LNCAP (cell line): ENCODE measurements at regions not wholly inside any gene's neighbourhood (a gene's known extent, or its start where the extent isn't known, plus 50 kb on each side); places are given as distances from the start of the nearest gene placed in this dataset.

Experiments
- CTCF ChIP-seq: fragments of 450-650 bp; IDR thresholded peaks from 2 replicates; pipeline ENCODE4 v1.5.1; 2017; ENCODE audit warnings: mild to moderate bottlenecking

DNA sequence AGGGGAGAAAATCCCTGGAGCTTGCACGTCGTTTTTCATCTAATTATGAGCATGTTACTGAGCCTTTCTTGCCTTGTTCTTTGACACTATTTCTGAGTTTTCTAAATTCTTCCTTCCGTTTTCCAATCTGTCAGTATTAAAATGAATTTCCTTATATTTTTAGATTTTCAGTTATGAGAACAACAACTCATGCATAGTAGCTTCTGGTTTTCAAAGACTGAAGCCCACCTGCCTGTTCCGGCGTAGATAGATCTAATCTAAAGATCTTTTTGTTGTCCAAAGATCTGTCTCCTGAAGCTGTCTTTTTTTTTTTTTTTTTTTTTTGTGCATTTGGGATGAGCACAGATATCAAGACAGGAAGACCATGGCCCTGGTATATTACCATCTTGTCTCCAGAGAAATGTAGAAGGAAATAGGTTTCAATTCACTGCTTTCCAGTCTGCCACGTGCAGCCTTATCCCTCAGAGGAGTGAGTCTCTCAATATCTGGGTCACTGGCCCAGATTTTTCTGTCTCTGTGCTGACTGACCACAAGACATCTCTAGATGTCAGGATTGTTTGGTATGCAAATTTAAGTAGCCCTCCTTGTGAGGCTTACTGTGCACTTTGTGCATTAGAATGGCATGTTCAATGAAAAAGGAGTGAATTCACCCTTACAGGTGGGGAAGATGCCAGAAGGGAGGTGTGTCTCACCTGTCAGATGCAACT is 222.3 kb upstream of the TMC3 start:
- no peak for TF ChIP-seq CTCF

- no peak for TF ChIP-seq CTCF
These were observed 221.7 kb upstream of the TMC3 start for GRCh38 chr15:81595752-81596151.

- TF ChIP-seq CTCF = no peak
These were observed 215.7 kb upstream of the TMC3 start for GRCh38 chr15:81589671-81590070.

GRCh38 chr15:81575436-81576123 is 201.6 kb upstream of the TMC3 start:
- no peak for TF ChIP-seq CTCF

DNA sequence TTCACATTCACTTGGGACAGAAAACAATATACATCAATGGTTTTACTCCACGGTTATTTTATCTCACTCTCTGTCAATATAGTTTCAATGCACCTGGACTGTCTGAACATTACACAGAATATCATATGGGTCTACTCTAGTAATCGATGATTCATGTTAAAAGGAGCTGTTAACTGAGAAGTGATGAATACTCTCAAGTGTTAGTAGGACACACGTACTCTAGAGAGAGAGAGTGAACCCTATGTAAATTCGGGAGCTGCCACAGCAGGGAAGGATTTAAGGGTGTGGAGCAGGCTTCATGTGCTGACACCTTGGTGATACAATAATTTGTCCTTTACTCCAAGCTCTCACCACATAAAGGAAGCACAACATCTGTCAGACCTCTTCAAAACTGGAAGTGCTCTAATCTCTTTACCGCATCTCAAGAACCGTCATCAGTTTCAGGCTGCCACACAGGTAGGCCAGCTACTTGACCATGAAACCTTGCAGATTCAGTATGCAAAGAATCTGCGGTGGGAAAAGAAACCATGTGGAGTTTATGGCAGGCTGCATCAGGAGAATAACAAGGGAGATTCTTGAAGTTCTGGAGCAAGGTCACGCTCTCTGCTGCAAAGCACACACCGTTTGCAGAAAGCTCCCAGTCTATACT is 199.2 kb upstream of the TMC3 start:
- TF ChIP-seq CTCF = no peak

GRCh38 chr15:81572190-81572589 is 198.2 kb upstream of the TMC3 start:
- TF ChIP-seq CTCF = no peak

- no peak for TF ChIP-seq CTCF
These were observed 195.5 kb upstream of the TMC3 start for GRCh38 chr15:81569286-81570080.
